Inflammatory macrophage treated with lipopolysaccharide for 1 hour (primary cell): ENCODE measurements at regions not wholly inside any gene's neighbourhood (a gene's known extent, or its start where the extent isn't known, plus 50 kb on each side); places are given as distances from the start of the nearest gene placed in this dataset.
"Not testable (repeated sequence)": the region's sequence is repeated elsewhere in the genome, so short reads cannot be mapped to it uniquely, and the experiment has no call there.

Experiments used
- DNase-seq, 2 donors: peaks; one replicate each; pipeline ENCODE4 v3.0.0-alpha.2; 2020 to 2022

- no peak for DNase-seq
Observed at GRCh38 chr17:54196751-54197150, 374.0 kb downstream of the KIF2B start.

GRCh38 chr17:54201380-54201779 is 378.7 kb downstream of the KIF2B start:
- DNase-seq: not testable (repeated sequence)

DNA sequence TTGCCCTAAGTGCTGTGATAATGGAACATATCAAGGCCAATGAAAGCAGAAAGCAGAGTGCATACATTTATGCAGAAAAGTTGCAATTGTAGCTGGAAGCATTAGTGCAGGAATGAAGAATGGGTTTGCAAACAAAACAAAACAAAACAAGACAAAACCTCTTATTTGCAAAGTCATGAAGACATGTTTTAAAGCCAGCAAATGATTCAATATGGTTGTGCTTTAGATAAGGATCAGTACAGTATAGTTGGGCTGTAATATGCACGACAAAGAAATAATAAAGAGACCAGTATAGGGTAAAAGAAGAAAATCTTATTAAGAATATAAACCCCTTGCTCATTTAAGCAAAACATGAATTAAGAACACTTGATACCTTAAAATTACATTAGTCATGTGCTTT is 398.1 kb downstream of the KIF2B start:
- no peak for DNase-seq

- DNase-seq: no peak
Observed at GRCh38 chr17:54221499-54221898, 398.8 kb downstream of the KIF2B start.

DNA sequence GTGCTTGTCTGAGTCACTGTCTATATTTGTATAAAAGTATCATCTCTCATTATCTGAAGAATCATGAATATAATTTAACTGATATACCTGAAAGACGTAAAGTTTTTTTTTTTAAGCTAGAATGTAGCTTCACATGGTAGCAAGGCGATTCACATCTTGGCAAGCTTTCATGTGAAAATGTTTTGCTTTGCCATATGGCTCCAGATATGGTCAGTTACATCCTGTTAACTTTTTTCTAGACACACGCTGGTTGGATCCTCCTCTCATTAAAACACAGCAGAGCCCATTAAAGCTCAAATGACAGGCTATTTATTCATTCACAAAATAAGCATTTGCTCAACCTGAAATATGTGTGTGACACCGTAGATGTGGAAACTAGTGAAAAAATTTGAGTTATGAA is 412.8 kb downstream of the KIF2B start:
- no peak for DNase-seq

DNA sequence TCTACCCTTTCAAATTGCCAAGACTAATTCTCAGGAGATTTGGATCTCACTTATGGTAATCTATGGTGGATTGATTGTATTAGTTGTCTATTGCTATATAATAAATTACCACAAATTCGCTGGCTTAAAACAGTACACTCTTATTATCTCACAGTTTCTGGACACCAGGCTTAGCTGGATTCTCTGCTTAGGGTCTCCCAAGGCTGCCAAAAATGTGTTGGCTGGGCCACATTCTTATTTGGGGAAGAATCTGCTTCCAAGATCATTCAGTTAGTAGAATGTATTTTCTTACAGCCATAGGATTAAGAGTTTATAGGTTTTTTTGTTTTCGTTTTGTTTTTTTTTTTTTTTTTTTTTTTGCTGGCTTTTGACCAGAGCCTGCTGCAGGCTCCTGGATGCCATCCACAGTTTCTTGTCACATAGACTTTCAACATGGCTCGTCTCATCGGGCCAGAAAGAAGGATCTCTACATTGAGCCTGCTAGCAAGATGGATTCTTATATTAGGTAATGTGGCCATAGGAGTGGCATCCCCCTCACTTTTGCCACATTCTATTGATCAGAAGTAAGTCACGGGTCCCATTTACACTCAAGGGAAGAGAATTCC is 415.3 kb downstream of the KIF2B start:
- no peak for DNase-seq

- no peak for DNase-seq
Observed at GRCh38 chr17:54239291-54239690, 416.6 kb downstream of the KIF2B start.

DNA sequence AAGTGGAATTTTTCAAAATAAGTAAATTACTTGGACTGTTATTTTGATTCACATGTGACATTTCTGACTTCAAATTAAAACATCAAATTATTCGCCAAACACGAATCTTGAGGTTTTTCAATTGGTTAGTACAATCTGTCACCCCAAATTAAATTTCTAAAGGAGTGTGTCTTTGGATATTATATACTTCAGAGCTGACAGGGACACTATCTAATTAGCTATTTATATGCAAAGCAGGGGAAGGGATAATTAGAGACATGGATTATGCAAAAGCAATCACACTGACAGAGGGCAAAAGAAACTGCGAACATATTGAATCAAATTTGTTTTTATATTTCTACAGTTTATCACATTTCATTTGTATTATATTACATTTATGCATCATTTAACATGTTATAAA is 433.0 kb downstream of the KIF2B start:
- DNase-seq: no peak

- no peak for DNase-seq
Observed at GRCh38 chr17:54256401-54256929, 433.7 kb downstream of the KIF2B start.

DNA sequence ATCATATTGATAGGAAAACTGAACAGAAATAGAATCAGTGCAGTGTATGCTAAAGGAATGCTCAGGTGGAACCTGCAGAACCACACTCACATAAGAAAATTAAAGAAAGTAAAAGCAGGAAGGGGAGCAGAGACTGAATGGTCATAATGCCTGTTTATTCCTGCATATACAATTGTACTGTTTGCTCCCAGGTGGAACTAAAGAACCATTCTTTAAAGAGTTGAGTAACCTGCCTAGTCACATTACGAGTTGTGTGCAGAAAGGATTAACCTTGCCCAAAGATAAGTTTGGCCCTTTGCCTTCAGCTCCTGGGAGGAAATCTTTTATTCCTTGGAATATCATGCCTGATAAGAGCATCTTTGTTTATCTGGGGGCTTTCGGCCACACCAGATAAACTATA is 434.7 kb downstream of the KIF2B start:
- DNase-seq: no peak

DNA sequence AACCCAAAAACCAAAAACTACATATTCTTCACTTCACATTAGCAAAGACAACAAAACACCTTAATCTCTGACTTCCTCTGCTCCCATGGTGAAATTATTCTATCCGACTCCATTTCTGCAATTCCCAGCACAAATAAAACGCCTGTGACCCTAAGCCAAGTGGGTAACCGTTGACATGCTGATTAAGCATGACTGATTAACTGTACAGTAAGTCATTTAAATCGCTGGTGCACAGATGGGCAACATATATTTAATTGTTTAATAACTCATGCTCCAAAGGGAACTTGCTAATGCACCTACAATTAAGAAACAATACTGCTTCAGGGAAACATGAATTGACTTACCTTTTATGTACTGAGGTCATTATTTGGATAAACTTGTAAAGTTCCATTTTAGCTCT is 436.7 kb downstream of the KIF2B start:
- DNase-seq: no peak

DNA sequence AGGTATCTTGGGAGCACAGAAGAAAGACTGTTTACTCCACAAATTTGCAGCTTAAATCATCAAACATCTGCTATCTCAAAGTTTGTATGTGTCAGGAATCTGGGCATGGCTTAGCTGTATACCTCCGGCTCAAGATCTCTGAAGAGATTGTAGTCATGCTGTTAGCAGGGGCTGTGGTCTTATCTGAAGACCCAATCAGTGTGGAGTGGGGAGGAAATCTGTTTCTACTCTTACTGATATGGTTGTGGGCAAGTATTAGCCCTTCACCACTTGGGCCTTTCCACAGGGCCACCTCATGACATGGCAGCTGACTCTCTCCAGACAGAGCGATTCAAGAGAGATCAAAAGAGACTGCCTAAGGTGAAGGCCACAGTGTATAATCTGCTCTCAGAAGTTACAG is 438.7 kb downstream of the KIF2B start:
- no peak for DNase-seq

GRCh38 chr17:54269881-54270280 is 447.2 kb downstream of the KIF2B start:
- DNase-seq: no peak

- DNase-seq: no peak
Observed at GRCh38 chr17:54270499-54270898, 447.8 kb downstream of the KIF2B start.

DNA sequence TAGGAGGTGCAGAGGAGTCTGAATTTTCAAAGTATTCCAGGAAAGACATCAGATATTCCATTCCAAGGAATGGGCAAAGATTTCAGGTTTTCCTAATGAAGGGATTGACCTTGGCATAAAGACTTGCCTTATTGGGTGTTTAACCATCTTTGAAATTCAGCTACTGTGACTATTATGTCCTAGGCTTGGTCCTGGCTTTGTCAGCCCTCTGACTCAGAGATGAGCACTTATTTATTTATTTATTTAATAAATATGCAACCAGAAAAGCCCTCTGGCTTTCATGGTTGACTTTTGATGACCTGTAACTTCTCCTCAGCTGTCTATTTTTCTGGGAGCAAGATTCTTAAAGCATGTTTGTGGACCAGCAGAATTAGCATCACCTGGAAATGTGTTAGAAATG is 455.1 kb downstream of the KIF2B start:
- DNase-seq: no peak

DNA sequence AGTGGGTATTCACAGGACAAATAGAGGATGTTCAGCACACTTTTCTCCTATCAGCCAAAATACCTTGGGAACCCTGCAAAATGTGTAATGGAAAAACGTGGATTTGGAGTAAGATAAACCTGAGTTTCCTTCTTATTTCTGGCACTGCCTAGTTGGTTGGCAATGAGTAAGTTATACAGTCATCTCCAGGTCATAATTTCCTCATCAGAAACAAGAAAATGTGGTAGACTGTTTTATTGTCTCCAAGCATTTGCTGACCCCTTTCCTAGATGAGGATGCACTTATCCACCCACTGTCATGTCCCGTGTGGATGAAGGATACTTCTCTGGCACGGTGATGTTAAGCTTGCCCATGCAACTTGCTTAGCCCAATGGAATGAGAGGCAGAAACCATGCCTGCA is 458.0 kb downstream of the KIF2B start:
- DNase-seq: no peak

GRCh38 chr17:54282886-54283285 is 460.2 kb downstream of the KIF2B start:
- DNase-seq: no peak

DNA sequence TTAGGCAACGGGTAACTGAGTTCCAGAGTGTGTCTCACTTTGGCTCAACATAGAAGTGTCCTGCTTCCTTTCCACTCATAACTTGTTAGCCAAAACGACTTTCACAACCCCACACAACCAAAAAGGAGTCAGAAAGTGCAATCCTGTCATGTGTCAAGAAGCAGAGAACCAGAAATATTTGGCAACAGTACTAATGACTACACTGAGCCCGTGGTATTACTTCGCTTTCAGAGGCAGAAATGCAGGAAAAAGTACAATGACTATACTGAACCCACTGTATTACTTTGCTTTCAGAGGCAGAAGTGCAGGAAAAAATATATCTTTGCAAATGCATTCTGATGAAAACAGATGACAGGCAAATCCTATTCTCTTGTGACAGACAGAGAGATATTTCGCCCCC is 484.6 kb downstream of the KIF2B start:
- no peak for DNase-seq

DNA sequence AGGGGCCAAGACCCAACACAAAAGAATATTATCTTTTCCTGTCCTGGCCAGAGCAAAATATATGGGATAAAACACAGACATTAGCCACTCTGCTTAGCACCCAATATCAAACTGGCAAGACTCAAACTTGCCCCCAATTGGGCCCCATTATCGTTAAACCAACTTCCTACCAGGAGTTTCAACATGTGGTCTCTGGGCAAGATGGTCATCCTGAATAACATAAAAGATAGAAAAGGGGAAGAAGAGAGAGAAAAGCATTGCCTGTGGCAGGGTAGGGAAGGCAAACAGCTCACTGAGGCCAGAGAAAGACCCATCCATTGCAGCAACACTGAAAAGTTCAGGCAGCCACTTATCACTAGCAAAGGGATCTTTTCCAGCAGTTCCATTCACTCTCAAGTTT is 502.1 kb downstream of the KIF2B start:
- no peak for DNase-seq

DNA sequence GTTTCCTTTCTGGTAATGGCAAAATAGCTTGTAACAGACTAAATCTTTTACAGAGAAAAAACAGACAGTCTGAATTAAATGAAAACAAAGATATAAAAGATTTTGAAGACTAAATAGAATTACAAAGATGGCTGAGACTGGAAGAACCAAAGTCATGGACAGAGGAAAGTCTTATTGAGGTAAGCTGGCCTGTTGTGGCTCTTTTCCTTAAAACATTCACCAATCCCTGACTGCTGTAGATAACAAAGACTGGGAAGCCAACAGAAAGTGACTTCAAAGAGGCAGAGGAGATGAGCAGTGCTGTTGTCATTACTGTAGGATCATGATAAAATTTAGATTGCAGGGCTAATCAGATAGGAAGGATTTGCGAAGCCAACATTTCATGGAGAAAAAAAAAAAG is 517.0 kb downstream of the KIF2B start:
- no peak for DNase-seq

DNA sequence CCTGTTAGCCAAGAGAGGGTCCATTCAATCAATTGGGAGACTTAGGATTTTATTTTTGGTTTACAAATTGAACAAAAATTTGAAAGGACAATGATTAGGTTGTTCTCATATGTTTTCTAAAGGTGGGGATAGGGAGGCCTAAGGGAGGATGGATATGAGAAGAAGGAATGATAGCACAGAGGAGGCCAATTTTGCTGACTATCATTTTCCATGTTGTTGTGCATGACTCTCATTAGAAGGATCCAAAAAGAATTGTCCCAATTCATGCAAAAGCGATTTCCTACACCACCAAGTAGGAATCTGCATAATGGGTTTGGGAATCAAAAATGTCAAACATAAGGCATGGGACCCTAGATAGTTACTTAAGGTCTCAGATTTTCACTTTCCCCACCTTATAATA is 524.8 kb downstream of the KIF2B start:
- no peak for DNase-seq

- DNase-seq: no peak
Observed at GRCh38 chr17:54348234-54348633, 525.5 kb downstream of the KIF2B start.

- no peak for DNase-seq
Observed at GRCh38 chr17:54353789-54354525, 531.2 kb downstream of the KIF2B start.

GRCh38 chr17:54361073-54361472 is 538.3 kb downstream of the KIF2B start:
- not testable (repeated sequence) for DNase-seq

DNA sequence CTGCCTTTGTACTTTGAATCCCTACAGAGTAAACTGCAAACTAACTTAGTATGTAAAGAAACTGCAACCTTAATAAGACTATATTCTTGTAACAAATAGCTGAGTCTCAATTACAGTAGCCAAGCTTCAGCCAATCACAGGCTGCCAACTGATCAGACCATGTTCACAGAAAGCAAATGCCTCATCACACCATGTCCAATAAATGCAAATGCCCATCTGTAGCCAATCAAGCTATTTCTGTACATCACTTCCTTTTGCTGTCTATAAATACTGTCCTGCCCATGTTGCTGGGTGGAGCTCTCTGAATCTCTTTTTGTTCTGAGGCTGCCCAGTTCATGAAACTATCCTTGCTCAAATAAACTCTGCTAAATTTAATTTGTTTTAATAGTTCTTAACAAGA is 531.7 kb upstream of the TOM1L1 start:
- DNase-seq: no peak
